Kidney tubule cell (primary cell): ENCODE measurements at regions not wholly inside any gene's neighbourhood (a gene's known extent, or its start where the extent isn't known, plus 50 kb on each side); places are given as distances from the start of the nearest gene placed in this dataset.

Source experiments
- DNase-seq: peaks from one replicate; pipeline ENCODE4 v3.0.0-alpha.2; 2018; ENCODE audit warnings: low spot score

GRCh38 chr21:24222676-24223075 is 1384.6 kb downstream of the MRPL39 start:
- DNase-seq = no peak

GRCh38 chr21:24220446-24220845 is 1386.8 kb downstream of the MRPL39 start:
- DNase-seq = no peak

DNA sequence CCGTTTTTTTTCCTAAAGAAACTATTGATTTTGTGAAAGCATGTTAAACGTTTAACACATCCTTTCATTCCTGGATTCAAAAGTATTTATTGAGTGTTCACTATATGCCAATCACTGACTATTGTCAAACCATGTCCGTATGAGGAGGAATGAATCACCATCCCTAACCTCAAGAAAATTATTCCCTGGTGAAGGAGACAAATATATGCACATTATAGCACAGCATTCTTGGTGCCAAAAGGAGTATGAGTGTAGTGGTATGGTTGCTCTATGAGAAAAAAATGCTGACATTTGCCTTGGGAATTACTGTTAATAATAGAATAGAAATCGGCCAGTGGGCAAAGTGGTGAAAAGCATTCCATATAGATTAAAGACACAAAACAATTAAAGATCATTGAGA is 1390.1 kb downstream of the MRPL39 start:
- DNase-seq = no peak

DNA sequence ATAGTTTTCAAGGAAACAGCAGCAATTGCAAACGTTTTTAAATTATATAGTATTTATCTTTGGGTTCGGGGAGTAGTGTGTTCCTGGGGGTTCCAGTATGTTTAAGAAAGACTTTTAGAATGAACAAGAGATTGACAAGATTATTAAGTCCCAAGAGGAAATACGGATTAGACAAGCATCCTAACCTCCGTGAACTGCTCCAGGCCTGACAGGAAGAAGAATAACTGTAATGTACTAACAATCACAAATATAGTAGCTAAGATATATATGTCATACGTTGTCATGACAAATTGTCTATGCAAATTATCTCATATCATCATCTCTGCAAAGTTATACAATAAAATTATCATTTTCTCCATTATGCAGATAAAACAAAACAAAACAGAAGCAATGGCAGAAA is 1397.2 kb downstream of the MRPL39 start:
- no peak for DNase-seq

DNA sequence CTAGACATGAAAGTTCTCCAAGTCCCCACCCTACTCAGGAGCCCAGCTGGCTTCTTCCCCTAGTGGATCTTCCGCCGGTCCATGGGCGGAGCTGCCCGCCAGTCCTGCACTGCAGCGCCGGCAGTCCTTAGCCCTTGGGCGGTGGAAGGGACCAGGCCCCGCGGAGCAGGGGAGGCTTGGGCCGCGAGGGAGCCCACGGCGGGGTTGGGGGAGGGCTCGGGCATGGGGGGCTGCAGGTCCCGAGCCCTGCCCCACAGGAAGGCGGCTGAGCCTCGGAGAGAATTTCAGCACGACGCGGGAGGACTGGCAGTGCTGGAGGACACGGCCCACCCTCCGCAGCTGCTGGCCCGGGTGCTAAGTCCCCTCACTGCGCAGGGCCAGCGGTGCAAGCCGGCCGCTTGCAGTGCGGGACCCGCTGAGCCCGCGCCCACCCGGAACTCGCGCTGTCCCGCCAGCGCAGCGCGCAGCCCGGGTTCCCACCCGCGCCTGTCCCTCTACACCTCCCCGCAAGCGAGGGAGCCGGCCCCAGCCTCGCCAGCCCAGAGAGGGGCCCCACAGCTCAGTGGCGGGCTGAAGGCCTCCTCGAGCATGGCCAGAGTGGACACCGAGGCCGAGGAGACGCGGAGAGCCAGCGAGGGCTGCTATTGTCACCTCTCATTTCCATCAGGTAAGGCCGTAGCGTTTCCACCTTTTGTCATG is 1398.6 kb downstream of the MRPL39 start:
- DNase-seq = no peak

DNA sequence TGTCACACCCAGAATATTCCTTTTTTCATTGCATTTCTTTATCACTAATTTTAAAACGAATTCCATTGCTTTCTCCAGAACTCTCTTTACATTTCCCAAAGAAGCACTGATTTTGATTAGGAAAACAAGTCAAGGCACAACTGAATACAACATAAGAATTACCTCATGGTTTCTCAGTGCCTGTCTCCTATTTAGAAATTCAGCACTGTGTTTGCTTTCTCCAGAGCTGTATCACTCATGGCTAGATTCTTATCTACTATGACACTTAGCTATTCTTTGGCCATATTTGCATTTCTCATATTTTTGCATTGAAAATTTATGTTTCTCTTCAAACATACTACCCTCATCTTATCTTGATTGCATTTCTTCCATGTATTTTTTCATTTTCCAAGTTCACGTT is 1402.0 kb downstream of the MRPL39 start:
- DNase-seq = no peak

GRCh38 chr21:24204641-24205040 is 1402.6 kb downstream of the MRPL39 start:
- no peak for DNase-seq

DNA sequence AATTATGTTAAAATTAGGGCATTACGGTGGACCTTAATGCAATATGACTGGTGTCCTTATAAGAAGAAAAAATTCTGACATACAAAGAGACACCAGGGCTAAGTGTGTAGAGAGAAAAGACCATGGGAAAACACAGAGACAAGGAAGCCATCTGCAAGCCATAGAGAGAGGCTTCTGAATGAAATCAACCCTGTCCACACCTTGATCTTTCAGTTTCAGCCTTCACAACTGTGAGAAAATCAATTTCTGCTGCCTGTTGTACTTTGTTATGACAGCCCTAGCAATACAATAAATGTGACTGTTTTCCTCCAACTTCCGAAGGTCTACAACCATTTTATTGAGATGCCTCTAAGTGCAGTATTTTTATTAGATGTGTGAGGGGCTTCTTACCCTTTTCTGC is 1407.2 kb downstream of the MRPL39 start:
- DNase-seq = no peak

GRCh38 chr21:24197923-24198322 is 1409.4 kb downstream of the MRPL39 start:
- DNase-seq = no peak

GRCh38 chr21:24197132-24197643 is 1410.1 kb downstream of the MRPL39 start:
- DNase-seq = no peak

GRCh38 chr21:24188506-24188905 is 1418.8 kb downstream of the MRPL39 start:
- no peak for DNase-seq

DNA sequence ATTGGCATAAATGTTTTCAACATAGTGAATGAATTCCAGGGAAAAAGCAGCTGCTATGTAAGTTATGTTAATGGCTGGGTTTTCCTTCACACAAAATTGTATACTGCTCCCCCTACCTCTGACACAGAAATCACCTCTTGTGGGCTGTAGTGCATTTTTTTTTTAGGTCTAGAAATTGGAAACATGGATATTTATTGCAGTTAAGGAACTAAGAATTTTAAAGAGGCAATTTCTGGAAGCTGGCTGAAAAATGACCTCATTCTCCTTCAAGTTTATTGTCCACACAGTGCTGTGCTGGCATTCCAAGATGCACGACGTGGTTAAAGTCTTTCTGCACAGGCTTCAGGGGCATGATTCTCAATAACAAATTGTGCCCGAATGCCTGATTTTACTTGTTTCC is 1424.2 kb downstream of the MRPL39 start:
- no peak for DNase-seq

DNA sequence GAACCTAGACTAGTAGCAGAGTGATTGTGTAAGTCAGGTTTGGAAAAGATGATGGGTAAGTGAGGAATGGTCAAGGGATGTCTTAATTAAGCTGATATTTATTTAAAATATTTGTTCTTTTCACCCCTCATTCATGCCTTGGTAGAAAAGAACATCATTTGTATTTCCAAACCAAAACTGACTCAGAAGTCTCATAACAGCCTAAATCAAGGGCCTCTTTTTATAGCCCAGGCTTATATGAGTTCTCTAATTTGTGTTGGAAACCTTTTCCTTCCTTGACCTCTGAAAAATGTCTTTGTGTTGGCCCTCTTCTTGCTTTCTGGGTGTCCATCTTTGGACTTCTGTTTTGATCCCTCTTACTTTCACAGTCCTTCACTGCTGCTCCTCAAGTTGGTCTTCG is 1428.2 kb downstream of the MRPL39 start:
- no peak for DNase-seq

- DNase-seq = no peak
These were observed 1432.2 kb downstream of the MRPL39 start for GRCh38 chr21:24175106-24175505.

GRCh38 chr21:24171736-24172135 is 1435.5 kb downstream of the MRPL39 start:
- no peak for DNase-seq

DNA sequence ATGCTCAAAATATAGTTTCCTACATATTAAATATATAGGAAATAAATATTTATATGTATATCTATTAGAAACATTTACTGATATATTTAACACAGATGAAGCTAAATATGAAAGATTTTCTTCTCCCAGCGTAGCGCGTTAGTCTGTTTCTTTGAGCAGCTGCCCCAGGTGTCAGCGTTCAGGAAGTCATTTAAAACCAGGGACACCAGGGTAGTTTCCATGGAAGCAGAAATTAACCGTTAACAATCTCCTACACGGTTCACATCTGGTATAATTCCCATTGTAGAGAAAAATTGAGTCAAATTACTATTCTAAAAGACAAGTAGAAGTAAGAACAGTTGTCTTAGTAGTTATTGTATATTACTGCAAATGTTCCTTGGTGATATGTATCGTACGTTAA is 1443.7 kb downstream of the MRPL39 start:
- no peak for DNase-seq

- no peak for DNase-seq
These were observed 1446.8 kb downstream of the MRPL39 start for GRCh38 chr21:24160528-24160927.

GRCh38 chr21:24153137-24153536 is 1454.1 kb downstream of the MRPL39 start:
- DNase-seq = no peak

GRCh38 chr21:24150753-24151152 is 1456.5 kb downstream of the MRPL39 start:
- no peak for DNase-seq

GRCh38 chr21:24148461-24148860 is 1458.8 kb downstream of the MRPL39 start:
- no peak for DNase-seq

DNA sequence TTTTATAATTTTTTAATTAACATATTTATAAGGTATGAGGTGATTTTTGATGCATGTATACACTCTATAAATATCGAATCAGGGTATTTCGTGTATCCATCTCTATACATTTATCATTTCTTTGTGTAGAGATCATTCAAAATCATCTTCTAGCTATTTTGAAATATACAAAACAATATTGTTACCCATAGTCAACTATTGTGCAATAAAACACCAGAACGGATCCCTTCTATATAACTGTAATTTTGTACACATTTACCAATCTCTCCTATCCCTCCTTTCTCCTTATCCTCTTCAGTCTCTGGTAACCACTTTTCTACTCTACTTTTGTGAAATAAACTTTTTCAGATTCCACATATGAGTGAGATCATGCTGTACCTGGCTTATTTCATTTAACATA is 1459.6 kb downstream of the MRPL39 start:
- no peak for DNase-seq

DNA sequence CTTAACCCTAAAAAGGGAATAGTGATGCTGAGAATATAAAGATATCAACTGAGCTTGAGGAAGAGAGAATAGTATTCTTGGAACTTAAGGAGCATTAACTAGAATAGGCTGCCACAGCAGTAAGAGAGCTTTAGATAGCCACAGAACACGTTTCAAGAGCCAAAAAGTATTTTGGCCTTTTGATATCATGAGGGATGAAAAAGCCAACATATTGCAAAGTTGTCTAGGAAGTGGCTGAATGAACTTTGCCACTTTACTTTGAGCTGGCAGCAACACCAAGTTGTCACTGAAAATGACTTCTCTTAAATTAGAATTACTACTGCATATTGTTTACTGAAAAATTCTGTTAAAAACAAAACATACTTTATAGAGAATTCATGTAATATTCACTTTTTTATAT is 1476.2 kb downstream of the MRPL39 start:
- DNase-seq = no peak

DNA sequence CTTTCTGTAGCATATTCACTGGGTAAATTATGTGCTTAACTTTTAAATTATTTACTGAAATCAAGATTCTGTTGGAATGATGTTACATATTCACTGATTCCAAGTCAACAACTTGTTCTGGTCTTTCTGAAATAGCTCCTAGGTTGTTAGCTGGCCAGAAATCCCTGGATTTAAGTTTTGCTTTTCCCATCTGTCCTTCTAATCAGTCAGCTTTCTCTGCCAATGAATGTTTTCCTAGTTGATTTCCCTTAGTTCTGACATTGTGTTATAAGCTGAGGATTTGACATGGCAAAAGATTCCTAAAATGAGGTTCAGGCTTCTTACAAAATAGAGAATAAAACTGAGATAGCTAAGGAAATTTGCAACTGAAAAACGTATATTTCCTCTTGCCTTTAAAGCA is 1479.6 kb downstream of the MRPL39 start:
- DNase-seq = no peak

GRCh38 chr21:24123785-24124184 is 1483.5 kb downstream of the MRPL39 start:
- DNase-seq = no peak
